ENCODE measurements at regions not wholly inside any gene's neighbourhood (a gene's known extent, or its start where the extent isn't known, plus 50 kb on each side); places are given as distances from the start of the nearest gene placed in this dataset.

- TF ChIP-seq, protein P1, sequence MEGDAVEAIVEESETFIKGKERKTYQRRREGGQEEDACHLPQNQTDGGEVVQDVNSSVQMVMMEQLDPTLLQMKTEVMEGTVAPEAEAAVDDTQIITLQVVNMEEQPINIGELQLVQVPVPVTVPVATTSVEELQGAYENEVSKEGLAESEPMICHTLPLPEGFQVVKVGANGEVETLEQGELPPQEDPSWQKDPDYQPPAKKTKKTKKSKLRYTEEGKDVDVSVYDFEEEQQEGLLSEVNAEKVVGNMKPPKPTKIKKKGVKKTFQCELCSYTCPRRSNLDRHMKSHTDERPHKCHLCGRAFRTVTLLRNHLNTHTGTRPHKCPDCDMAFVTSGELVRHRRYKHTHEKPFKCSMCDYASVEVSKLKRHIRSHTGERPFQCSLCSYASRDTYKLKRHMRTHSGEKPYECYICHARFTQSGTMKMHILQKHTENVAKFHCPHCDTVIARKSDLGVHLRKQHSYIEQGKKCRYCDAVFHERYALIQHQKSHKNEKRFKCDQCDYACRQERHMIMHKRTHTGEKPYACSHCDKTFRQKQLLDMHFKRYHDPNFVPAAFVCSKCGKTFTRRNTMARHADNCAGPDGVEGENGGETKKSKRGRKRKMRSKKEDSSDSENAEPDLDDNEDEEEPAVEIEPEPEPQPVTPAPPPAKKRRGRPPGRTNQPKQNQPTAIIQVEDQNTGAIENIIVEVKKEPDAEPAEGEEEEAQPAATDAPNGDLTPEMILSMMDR (IDR thresholded peaks at IDR 0.05; ENCODE audit: low read length), result no peak
- TF ChIP-seq EZH2 (IDR thresholded peaks at IDR 0.05; ENCODE audit: borderline replicate concordance, low read length), result no peak
Measured at GRCh38 chr15:88993662-88994061, 80.5 kb upstream of the MFGE8 start.
